ENCODE measurements at regions not wholly inside any gene's neighbourhood (a gene's known extent, or its start where the extent isn't known, plus 50 kb on each side); places are given as distances from the start of the nearest gene placed in this dataset.

DNA sequence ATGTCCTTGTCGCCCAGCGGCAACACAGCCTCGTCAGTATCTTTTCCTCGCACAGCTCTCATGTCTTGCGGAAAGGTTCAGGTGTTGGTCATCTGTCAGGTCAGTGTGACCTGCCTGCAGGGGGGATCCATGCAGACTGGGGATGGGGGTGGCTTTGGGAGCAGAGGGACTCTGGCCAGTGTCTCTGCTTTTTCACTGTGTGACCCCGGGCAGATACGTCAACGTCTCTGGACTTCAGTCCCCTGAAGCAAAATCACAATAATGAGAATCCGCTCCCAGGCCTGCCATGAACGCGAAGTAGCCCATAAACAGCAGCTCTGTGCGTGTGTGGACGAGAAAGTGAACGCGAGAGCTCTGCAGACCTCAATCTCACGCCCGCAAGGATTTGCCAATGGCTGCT, 75.7 kb upstream of the FCN1 start:
- TF ChIP-seq, protein P1, sequence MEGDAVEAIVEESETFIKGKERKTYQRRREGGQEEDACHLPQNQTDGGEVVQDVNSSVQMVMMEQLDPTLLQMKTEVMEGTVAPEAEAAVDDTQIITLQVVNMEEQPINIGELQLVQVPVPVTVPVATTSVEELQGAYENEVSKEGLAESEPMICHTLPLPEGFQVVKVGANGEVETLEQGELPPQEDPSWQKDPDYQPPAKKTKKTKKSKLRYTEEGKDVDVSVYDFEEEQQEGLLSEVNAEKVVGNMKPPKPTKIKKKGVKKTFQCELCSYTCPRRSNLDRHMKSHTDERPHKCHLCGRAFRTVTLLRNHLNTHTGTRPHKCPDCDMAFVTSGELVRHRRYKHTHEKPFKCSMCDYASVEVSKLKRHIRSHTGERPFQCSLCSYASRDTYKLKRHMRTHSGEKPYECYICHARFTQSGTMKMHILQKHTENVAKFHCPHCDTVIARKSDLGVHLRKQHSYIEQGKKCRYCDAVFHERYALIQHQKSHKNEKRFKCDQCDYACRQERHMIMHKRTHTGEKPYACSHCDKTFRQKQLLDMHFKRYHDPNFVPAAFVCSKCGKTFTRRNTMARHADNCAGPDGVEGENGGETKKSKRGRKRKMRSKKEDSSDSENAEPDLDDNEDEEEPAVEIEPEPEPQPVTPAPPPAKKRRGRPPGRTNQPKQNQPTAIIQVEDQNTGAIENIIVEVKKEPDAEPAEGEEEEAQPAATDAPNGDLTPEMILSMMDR (IDR thresholded peaks at IDR 0.05; ENCODE audit: extremely low read depth, missing control alignments): no peak

DNA sequence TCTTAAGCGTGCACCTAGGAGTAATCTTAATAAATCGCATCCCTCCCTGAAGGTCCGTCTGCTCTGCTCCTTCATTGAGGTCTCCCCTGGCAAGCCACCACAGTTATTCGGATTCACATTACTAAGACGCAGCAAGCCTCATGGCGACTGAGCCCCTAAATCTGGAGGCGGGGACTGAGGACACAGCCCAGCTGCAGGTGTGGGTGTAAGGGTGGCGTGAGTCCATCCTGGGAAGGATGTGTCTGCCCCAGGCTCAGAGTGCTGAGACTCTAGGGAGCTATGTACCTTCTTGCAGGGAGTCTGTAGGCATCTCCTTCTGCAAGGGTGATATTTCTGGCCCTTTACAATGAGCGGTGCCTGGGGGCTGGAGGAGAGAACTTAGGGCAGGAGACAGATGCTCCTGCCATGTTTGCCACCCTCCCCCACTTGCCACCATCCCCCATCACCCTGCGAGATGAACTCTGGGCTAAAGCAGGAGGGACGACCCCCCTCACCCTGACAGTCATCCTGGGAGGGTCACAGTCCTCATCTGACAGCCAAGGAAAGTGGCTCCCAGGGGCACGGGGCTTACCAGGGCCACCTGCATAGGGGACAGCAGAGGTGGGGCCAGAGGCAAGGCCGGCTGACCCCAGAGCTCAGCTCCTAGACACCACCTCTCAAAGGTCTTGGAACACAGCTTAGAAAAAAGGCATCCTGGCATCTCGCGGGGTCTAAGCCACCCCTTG, 76.4 kb upstream of the FCN1 start:
- DNase-seq (ENCODE audit: low spot score): no peak
- TF ChIP-seq, protein P1 (IDR thresholded peaks at IDR 0.05; ENCODE audit: extremely low read depth, missing control alignments): no peak

More for the DNA sequence above, 75.7 kb upstream of the FCN1 start:
- DNase-seq (ENCODE audit: low spot score): no peak

DNA sequence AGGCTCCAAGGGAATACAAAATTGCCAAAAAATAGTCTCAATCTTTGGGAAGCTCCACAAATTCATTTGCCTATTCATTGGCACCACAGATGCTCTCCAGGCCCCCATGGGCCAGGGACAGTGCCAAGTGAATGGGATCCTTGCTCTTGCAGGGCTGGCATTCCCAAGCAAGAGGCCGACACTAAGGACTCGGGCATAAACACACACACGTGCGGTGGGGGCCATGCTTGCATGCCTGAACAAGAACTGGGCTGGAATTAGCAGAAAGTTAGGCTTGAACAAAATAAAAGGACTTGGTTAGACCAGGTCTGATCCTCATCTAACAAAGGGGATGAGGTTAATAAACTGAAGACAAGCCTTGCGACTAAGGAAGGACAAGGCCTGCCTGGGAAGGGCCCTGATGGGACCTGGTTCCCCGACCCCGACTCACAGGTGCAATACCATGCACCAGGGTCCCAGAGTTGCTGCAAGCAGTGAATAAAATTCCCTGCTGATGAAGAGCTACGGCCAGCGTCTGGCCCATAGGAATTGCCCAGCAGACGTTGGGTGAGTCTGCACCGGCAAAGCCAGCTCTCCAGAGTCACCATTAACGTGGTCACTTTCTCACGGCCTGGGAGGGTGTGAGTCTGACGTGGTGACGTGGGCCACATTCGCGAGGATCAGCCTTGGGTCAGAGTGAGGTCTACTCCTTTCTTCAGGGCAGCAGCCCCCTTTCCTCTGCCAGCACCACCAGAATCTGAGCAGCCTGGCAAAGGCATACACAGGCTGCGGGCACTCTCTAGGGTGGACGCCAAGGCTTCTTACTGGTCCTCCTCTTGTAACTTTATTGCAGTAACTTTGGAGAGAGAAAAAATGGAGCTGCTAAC, 77.4 kb upstream of the FCN1 start:
- no peak for DNase-seq (ENCODE audit: low spot score)
- TF ChIP-seq, protein P1 (IDR thresholded peaks at IDR 0.05; ENCODE audit: extremely low read depth, missing control alignments): no peak

DNA sequence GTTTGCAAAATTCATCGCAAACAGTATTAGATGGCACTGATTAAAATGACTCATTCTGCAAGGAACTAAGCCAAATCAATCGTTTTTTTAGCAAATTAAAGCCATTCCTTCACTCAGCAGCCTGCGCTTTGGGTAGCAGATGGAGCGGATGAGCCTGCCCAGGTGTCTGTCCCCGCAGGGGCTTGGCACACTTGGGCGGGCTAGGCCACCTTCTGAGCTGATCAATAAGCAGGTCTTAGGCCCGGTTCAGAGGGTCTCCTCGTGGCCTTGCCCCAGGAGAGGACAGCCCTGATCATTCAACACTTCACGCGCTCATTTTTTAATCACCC, 78.0 kb upstream of the FCN1 start:
- no peak for DNase-seq (ENCODE audit: low spot score)
- TF ChIP-seq, protein P1 (IDR thresholded peaks at IDR 0.05; ENCODE audit: extremely low read depth, missing control alignments): no peak

DNA sequence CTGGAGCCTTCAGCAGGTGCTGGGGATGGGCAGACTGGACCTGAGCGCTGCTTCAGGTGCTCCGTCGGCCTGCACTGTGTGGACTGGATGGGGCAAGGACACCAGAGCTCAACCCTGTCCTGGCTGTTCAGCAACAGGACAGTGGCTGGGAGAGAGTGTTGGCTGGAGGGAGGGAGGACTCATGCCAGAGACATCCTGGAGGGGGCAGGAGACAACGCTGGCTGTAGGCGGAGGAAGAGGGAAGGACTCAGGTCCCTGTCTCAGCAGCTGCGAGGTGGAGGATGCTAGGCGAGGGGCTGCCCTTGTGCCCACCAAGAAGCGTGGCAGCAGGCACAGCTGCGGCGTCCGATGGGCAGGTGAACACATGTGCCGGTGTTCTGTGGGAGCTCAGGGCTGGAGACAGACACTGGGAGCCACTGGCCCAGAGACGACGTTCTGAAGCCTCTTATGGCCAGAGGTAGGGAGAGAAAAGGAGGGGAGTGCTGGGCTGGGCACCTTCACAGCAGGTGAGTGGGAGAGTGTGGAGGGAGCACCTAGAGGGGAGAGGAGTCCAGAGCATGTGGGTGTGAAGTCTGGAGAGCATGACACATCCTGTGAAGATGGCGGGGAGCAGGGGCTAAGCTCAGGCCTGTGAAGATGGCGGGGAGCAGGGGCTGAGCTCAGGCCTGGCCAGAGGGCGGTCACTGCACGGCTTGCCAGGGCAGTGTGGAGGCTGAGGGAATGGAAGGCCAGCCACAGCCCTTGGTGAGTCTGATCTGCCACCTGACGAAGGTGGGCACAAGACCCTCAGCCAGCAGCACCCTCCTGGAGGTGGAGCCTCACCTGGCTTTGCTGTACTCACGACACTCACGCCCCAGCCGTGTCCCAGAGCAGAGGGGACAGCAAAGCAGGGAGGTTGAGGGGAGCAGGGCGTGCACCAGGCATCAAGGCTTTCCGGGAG, 79.1 kb upstream of the FCN1 start:
- TF ChIP-seq, protein P1 (IDR thresholded peaks at IDR 0.05; ENCODE audit: extremely low read depth, missing control alignments): no peak
- DNase-seq (ENCODE audit: low spot score): no peak

DNA sequence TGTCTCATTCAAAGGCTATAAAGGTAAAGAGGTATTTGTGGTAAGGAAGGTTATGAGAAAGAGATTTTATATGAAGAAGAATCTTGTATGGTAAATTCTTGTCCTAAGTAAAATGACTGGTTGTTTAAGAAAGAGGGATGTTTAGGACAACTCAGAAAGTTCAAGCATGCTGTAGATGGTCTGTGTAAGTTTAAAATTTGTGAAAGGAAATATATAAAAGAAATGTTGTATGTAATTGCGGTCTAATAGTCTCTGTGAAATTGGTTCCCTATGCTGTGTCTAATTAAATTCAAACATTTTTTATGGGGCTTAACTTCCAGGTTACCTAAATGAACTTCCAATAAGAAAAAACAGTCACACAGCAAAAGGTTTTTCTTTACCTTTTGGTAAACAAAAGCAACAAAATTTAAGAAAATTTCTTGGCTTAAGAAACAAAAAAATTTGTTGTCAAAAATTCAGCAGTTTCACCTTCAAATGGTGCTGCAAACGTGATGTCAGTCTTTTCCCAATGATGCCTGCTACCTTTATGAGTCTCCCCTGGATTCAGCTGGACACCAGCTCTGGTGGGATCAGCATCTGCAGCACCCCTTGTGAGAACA, 83.0 kb upstream of the FCN1 start:
- DNase-seq (ENCODE audit: low spot score): no peak
- TF ChIP-seq, protein P1 (IDR thresholded peaks at IDR 0.05; ENCODE audit: extremely low read depth, missing control alignments): no peak
